Transverse colon (tissue), 3 donors: ENCODE measurements at regions not wholly inside any gene's neighbourhood (a gene's known extent, or its start where the extent isn't known, plus 50 kb on each side); places are given as distances from the start of the nearest gene placed in this dataset.

Experiments used
- POLR2A ChIP-seq: fragments of 450-650 bp; IDR thresholded peaks from one replicate; pipeline ENCODE4 v1.6.1; 2016; ENCODE audit warnings: antibody characterized with exemption, mild to moderate bottlenecking, moderate library complexity
- POLR2AphosphoS5 ChIP-seq, 3 donors: sonication (generic); formaldehyde crosslinking; IDR thresholded peaks; one replicate each; pipeline ENCODE4 v1.6.1; 2016; ENCODE audit warnings: antibody characterized with exemption in 3 of 3

GRCh38 chr5:52498607-52499006, 289.1 kb upstream of the ITGA1 start:
- no peak for TF ChIP-seq POLR2AphosphoS5 (IDR thresholded peaks at IDR 0.05)
- TF ChIP-seq POLR2A, result no peak
